ENCODE measurements at regions not wholly inside any gene's neighbourhood (a gene's known extent, or its start where the extent isn't known, plus 50 kb on each side); places are given as distances from the start of the nearest gene placed in this dataset.

GRCh38 chr3:43997788-43998369 is 243.8 kb upstream of the TOPAZ1 start:
- H3K27ac ChIP-seq (ENCODE audit: control insufficient read depth, insufficient read depth): no peak overlapping the region
- H2AFZ ChIP-seq (ENCODE audit: control insufficient read depth, low read depth, low read length): peak overlapping the region; percentile 15; the same call in 1 of the 2 replicates
- ChIA-PET CTCF (interaction anchor here (0.7 to 6.4 kb wide), 8 partner anchors 22 to 1159 kb away, joined by 3 to 47 read pairs (median 5); no protein-coding TSS in a partner anchor), RAD21 (ENCODE audit: unreplicated experiment) (interaction anchor here (0.6 to 4.9 kb wide), 9 partner anchors 9 to 235 kb away, joined by 3 to 24 read pairs (median 3); no protein-coding TSS in a partner anchor), POLR2A (interaction anchor here (0.7 to 2.5 kb wide), 5 partner anchors 45 to 147 kb away, joined by 3 to 9 read pairs (median 4); no protein-coding TSS in a partner anchor), SMC1A (ENCODE audit: uncharacterized antibody, unreplicated experiment) (interaction anchor here (0.7 to 3.7 kb wide), 10 partner anchors 10 to 201 kb away, joined by 3 to 20 read pairs (median 4); no protein-coding TSS in a partner anchor)
- no peak for TF ChIP-seq ATF2 (IDR thresholded peaks at IDR 0.05; ENCODE audit: low read length)
- TF ChIP-seq BCL11A (IDR thresholded peaks at IDR 0.05; ENCODE audit: low read depth, low read length): no peak
- no peak for TF ChIP-seq ZNF217 (IDR thresholded peaks at IDR 0.05)
- TF ChIP-seq SUPT20H (IDR thresholded peaks at IDR 0.05; ENCODE audit: borderline replicate concordance, control insufficient read depth, low read depth, low read length): no peak
- no peak for TF ChIP-seq FOS (IDR thresholded peaks at IDR 0.05; ENCODE audit: borderline replicate concordance, extremely low read depth, insufficient read length)
- no peak for TF ChIP-seq EZH2 (IDR thresholded peaks at IDR 0.05; ENCODE audit: borderline replicate concordance, control insufficient read depth, low read depth, low read length)
- no peak for TF ChIP-seq ZBTB40 (IDR thresholded peaks at IDR 0.05; ENCODE audit: borderline replicate concordance)
- TF ChIP-seq NFXL1 (IDR thresholded peaks at IDR 0.05; ENCODE audit: borderline replicate concordance): no peak
- no peak for TF ChIP-seq YY1 (IDR thresholded peaks at IDR 0.05; ENCODE audit: low read depth, low read length)
- peak overlapping the region; percentile 95 for H3K4me2 ChIP-seq (ENCODE audit: control insufficient read depth, insufficient read depth)
- H3K4me3 ChIP-seq: peak overlapping the region; percentile 83
- H3K79me2 ChIP-seq (ENCODE audit: control insufficient read depth, insufficient read depth, low read length): peaks cover 35% of the 10 kb centered on the region
- WGBS (ENCODE audit: insufficient coverage, insufficient replicate concordance, low lambda C conversion rate, missing lambda C conversion rate): 8% methylated on average over 33 of the region's 33 CpGs
- DNase-seq (ENCODE audit: low read depth, low spot score) (no peak), ATAC-seq (no peak), FAIRE-seq (no peak)
- peak overlapping the region; percentile 37; the same call in 1 of the 2 replicates for H3K9ac ChIP-seq (ENCODE audit: control insufficient read depth, insufficient read depth, low read length)
- H3K9me3 ChIP-seq (replicated peaks; ENCODE audit: control insufficient read depth, insufficient read depth, low read length): no peaks in the 10 kb centered on the region
- no peaks in the 10 kb centered on the region for H3K36me3 ChIP-seq (ENCODE audit: control insufficient read depth in 2 of 2, insufficient read depth in 2 of 2, low read length in 1 of 2)
- no peaks in the 10 kb centered on the region for H4K20me1 ChIP-seq (ENCODE audit: control insufficient read depth, insufficient read depth)
- intact Hi-C loops (cut with micrococcal nuclease; ENCODE audit: unreplicated experiment): loop anchor here (2.0 to 10.0 kb wide), 4 partner anchors 49 to 233 kb away; no protein-coding TSS in a partner anchor
- in situ Hi-C loops (cut with MboI): loop anchor here (10.0 kb wide), 1 partner anchor 197 kb away; no protein-coding TSS in a partner anchor
- H3K27me3 ChIP-seq (replicated peaks in 1 of 2; ENCODE audit: control insufficient read depth in 2 of 2, insufficient read depth in 2 of 2, low read length in 1 of 2): peaks cover 16 to 18% of the 10 kb centered on the region in 2 experiments
- peaks cover 15% of the 10 kb centered on the region for H3K4me1 ChIP-seq (ENCODE audit: control insufficient read depth, insufficient read depth, low read length)
- no TSS peak for BruUV-seq (replicated peaks)
